Cardiac fibroblast (primary cell): ENCODE measurements at regions not wholly inside any gene's neighbourhood (a gene's known extent, or its start where the extent isn't known, plus 50 kb on each side); places are given as distances from the start of the nearest gene placed in this dataset.

ENCODE experiments used
- DNase-seq, 2 donors: peaks; one replicate each; pipeline versions ENCODE4 v3.0.0 to v3.0.0-alpha.2; 2010; ENCODE audit warnings: low read depth in 2 of 2
- H3K4me3 ChIP-seq, 2 donors: replicated peaks in 1 of 2; 1 replicate in 1 of 2; 2 replicates in 1 of 2; pipeline ENCODE4 v1.5.1; 2011; ENCODE audit warnings: low read depth in 2 of 2, low read length in 2 of 2, mild to moderate bottlenecking in 2 of 2, moderate library complexity in 1 of 2
- TF ChIP-seq, protein P1 (sequence below): IDR thresholded peaks from one replicate; pipeline ENCODE4 v1.5.1; 2011; ENCODE audit warnings: low read depth, mild to moderate bottlenecking, low read length, inconsistent platforms

- H3K4me3 ChIP-seq, result no peak overlapping the region
- peak; percentile 9 to 37 for DNase-seq
- TF ChIP-seq, protein P1, sequence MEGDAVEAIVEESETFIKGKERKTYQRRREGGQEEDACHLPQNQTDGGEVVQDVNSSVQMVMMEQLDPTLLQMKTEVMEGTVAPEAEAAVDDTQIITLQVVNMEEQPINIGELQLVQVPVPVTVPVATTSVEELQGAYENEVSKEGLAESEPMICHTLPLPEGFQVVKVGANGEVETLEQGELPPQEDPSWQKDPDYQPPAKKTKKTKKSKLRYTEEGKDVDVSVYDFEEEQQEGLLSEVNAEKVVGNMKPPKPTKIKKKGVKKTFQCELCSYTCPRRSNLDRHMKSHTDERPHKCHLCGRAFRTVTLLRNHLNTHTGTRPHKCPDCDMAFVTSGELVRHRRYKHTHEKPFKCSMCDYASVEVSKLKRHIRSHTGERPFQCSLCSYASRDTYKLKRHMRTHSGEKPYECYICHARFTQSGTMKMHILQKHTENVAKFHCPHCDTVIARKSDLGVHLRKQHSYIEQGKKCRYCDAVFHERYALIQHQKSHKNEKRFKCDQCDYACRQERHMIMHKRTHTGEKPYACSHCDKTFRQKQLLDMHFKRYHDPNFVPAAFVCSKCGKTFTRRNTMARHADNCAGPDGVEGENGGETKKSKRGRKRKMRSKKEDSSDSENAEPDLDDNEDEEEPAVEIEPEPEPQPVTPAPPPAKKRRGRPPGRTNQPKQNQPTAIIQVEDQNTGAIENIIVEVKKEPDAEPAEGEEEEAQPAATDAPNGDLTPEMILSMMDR, result no peak
Observed at GRCh38 chr9:84419031-84419602, 78.6 kb upstream of the SLC28A3 start.

DNA sequence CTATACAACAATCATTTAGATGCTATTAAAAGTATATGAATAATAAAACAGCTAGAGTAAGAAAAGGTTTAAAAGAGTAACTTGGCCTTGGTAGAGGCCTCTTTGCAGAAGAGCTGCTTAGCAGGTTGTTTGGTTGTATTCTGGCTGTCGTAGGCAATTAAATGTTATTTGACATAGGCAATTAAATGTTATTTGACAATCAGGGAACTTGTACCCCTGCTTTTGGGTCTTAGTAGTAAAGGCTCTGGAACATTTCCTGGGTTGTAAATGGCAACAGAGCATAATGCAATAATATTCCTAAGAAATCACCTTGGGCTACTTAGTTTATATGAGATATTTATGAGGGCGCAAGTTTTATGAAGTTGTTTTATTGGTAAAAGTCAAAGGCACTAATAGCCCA, 84.4 kb upstream of the SLC28A3 start:
- DNase-seq, result no peak
- H3K4me3 ChIP-seq, result no peak overlapping the region
- TF ChIP-seq, protein P1, result no peak

DNA sequence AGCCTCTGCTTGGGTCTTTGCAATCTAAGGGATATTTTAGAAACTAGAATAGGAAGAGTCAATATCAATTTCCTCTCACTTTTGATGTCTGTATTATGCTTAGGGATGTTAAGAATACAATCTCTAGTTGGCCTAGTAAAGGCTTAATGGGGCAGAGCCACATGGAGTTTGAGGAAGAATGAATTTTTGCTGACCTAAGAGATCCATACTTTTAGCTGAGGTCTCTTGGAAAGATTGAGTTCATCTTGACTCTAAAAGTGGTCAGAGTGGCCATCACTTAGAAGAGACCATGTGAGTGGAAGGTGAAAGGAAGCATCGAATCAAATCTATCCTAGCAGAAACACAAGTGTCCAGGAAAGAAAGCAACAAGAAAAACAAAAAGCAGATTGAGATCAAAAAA, 92.2 kb upstream of the SLC28A3 start:
- DNase-seq, result no peak

GRCh38 chr9:84435902-84436301, 95.3 kb upstream of the SLC28A3 start:
- H3K4me3 ChIP-seq, result no peak overlapping the region
- TF ChIP-seq, protein P1, result no peak
- peak in 1 of 2 donors; percentile 14 for DNase-seq

More for the DNA sequence above, 92.2 kb upstream of the SLC28A3 start:
- H3K4me3 ChIP-seq, result no peak overlapping the region
- TF ChIP-seq, protein P1, result no peak

- DNase-seq, result peak in 1 of 2 donors; percentile 3
- no peak overlapping the region for H3K4me3 ChIP-seq
- TF ChIP-seq, protein P1, result no peak
Observed at GRCh38 chr9:84436386-84437109, 96.0 kb upstream of the SLC28A3 start.

- no peak for DNase-seq
- TF ChIP-seq, protein P1, result no peak
Observed at GRCh38 chr9:84438391-84438790, 97.8 kb upstream of the SLC28A3 start.

More at GRCh38 chr9:84438391-84438790, 97.8 kb upstream of the SLC28A3 start:
- H3K4me3 ChIP-seq, result no peak overlapping the region
